G401.6 (cell line): ENCODE measurements at regions not wholly inside any gene's neighbourhood (a gene's known extent, or its start where the extent isn't known, plus 50 kb on each side); places are given as distances from the start of the nearest gene placed in this dataset.

ENCODE experiments used
- FAIRE-seq: peaks from 2 replicates; lab custom pipeline; 2012; peaks lifted over from hg19 to GRCh38; lab: Jason Lieb, UNC

DNA sequence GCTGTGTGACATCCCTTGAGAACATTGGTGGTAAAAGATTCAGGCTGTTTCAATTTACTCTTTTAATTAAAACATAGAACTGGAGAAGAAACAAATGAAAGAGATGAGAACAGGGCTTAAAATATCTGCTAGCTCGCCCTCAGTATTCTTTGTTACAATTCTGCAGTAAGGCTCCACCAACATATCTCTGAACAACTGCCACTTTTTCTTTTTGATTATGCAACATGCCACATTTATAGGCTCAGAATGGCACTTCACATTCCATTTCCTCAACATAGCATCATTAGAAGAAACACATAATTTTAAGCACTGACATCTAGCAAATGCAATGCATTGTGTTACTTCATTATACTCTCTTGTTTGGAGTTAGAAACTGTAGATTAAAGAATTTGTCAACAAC, 1315.2 kb downstream of the LRFN5 start:
- no peak for FAIRE-seq

DNA sequence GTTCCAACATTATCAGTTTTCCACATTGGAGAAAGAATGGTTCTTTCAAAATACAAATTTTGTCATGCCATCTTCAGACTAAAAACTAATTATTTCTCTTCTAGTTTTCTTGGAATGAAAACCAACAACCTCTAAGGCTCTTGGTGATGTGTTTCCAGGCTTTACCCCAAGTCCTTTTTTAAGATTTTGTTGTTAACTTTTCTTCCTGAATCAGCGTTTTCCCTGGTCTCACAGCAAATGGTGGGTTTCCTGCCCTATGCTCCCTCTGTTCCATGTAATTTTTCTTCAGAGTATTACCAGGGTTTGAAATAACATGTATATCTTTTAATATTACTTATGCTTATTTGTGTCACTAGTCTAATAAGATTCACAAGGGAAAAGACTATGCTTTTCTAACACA, 1311.9 kb downstream of the LRFN5 start:
- FAIRE-seq: no peak

DNA sequence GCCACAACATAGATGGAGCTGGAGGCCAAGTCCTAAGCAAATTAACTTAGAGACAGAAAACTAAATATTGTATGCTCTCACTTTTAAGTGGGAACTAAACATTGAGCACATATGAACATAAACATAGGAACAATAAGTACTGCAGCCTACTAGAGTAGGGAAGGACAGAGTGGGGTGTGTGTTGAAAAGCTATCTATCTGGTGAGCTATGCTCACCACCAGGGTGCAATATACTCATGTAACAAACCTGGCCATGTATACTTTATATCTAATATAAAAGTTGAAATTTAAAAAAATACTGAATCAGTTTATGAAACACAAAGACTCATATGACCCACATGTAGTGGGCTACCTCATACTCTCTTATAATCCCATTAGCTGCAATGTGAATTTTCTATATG, 1305.0 kb downstream of the LRFN5 start:
- FAIRE-seq: no peak

DNA sequence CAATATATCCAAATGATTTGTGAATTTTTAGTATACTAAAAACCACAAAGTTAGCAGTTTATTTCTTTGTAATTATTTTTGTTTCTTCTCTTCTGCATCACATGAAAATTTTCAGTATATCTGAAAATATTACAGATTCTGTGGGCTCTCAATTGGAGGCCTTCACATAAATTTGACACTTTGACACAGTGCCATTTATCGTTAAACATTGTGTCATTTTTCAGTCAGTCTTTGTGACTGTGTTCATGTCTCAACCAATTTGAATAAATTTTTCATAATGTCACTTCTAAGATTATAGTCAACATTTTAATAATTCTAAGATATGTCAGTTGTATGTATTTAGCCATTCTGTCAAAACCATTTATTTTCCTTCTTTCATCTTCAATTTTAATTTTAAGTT, 1303.0 kb downstream of the LRFN5 start:
- no peak for FAIRE-seq

DNA sequence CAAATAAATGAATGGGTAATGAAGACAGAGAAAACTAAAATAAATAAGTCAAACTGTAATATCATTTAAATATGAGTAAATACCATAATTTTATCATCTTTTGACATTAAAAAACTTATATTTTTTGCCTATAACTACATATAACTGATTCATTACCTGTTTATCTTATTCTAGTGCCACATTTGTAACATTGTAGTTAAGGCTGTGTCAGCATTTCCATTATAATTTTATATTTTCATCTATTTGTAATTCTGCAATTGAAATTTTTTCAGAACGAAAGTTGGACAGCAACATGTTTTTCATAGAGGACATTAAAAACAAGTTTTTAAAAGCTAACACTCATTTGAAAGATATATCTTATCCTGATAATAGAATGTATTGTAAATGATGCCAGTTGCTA, 1286.5 kb downstream of the LRFN5 start:
- FAIRE-seq: no peak

DNA sequence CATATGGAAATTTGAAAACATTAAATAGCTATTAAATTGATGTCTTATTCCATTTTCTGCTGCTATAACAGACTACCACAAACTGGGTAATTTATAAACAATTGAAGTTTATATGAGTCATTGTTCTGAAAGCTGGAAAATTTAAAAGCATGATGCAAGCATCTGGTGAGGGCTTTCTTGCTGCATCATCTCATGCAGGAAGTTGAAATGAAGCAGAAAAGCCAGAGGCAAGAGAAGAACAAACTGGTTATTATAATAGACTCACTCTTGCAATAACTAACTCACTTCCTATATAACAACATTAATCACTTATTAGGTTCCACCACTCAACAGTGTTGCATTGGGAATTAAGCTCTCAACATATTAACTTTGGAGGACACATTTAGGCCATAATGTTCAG, 1277.4 kb downstream of the LRFN5 start:
- no peak for FAIRE-seq

DNA sequence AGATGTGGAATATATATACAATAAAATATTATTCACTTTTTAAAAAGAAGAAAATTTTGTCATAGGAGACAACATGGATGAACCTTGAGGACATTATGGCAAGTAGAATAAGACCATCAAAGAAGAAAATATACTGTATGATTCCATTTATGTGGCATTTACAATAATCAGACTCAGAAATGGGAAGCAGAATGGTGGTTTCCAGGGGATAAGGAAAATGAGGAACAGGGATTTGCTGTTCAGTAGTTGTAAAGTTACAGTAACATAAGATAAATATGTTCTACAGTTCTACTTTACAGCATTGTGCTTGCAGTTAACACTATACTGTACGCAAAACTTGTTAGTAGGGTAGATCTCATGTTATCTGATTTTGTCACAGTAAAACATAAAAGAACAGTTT, 1271.0 kb downstream of the LRFN5 start:
- no peak for FAIRE-seq

DNA sequence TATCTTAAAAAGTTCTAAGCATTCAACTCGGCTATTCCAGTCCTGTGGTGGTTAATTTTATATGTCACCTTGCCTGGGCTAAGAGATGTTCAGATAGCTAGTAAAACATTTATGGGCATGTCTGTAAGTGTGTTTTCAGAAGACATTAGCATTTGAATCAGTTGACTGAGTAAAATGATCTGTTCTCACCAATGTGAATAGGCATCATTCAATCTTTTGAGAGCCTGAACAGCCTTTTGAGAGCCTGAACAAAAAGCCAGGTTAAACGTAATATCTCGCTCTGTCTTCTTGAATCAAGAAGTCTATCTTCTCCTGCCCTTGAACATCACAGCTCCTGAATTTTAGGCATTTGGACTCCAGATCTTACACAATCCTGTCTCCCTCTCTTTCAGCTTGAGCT, 1266.1 kb downstream of the LRFN5 start:
- FAIRE-seq: no peak

DNA sequence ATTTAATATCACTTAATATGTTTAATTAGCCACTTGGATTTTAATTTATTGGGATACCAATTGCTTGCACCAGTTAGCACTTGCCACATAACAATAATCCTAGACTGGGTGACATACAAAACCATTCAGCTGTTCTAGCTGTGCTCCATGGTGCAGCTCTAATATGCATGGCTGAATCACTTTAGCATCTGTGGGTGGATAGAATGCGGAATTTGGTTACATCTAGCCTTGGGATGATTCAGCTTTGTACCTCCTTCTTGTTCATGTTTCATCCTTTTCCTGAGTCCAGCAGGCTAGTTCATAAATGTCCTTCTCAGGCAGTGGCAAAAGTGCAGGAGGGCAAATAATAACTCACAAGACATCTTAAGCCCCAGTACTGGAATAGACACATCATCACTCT, 1263.0 kb downstream of the LRFN5 start:
- no peak for FAIRE-seq

DNA sequence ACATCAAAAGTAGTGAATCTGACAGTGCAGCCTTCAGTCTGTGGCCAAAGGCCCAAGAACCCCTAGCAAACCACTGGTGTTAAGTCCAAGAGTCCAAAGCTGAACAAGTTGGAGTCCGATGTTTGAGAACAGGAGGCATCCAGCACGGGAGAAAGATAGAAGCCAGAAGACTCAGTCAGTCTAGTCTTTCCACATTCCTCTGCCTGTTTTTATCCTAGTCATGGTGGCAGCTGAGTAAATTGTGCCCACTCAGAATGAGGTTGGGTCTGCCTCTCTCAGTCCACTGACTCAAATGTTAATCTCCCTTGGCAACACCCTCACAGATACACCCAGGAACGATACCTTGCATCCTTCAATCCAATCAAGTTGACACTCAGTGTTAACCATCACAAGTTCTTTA, 1255.4 kb downstream of the LRFN5 start:
- FAIRE-seq: no peak

DNA sequence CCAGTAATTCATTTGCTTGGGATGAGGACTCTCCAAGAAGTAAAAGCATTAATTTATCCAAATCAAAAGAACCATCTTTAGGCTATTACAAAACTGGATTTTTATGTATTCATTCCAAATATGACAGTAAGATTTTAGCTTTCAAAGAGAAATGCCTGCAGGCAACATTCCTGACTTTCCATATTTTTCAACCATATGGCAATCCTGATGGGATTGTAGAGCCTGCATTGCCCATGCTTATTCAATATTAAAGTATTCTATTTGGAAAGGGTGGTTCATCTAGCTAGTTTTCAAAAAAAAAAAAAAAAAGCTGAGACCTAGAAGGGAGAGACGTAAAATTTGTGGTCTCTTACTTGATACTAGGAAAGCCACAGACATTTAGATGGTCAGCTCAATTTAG, 1253.7 kb downstream of the LRFN5 start:
- no peak for FAIRE-seq

DNA sequence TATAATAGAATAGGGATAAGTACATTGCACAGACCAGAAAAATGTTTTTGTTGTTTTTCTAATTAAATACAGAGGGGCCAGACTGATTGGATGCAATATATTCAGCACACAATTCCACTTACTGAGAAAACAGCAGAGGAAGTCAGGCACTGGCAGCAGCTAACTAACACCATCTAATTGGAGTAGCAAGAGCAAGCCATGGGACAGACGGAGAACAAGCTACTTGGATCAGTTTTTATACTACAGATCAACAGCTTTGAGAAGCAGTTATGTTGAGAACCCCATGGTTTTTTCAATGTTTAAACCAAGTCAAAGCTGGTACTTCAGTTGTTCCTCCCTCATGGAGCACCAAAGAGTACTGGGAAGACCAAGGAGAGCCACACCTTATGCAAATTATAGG, 1249.4 kb downstream of the LRFN5 start:
- FAIRE-seq: no peak

DNA sequence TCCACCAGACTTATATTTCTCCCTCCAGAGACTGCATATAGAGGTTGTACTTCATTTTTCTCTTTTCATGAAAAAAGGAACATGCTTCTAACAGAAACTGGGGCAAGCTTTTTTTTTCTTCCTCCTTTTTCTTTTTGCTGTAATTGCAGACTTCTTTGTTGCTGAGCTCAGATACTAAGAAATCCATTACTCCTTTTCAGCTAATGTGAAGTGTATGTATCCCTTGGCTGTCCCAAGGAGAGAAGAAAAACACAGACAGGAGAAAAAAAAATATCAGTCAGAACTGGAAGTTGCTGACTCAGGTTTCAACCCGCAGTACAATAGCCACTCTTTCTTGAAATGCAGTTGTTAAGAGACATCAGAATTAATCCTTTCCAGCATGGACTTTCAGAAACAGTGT, 1248.4 kb downstream of the LRFN5 start:
- FAIRE-seq: no peak

DNA sequence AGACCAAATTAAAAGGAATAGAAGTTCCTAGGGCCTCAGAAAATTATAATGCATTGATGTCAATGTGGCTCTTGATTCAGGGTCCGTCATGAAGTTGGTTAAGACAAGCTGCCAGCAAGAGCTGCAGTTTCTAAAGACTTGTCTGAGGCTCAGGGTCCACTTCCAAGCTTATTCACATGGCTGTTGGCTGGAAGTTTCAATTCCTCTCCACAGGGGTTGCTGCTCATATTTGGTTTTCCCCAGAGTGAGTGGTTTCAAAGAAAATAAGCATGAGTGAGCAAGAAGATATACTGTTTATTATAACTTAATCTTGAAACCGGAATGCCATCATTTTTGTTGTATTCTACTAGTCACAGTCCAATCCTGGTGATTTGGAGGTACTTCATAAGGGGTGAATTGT, 1247.4 kb downstream of the LRFN5 start:
- no peak for FAIRE-seq

DNA sequence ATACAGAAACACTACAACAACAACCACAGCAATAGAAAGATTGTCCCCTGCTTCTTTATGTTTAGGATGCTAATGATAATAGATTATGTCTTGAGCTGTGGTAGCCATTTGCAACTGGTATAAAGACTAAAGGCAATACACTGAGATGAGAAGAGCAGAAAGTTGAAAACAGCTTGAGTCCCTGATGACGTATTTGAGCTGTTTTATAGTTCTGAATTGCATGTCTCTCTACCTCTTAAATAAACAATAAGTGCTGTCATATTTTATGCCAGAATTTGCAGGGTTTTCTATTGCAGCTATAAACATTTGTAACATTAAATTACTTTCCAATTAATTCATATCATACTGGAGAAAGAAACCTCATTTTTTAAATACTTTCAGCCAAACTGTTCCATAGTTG, 1242.0 kb downstream of the LRFN5 start:
- FAIRE-seq: no peak

DNA sequence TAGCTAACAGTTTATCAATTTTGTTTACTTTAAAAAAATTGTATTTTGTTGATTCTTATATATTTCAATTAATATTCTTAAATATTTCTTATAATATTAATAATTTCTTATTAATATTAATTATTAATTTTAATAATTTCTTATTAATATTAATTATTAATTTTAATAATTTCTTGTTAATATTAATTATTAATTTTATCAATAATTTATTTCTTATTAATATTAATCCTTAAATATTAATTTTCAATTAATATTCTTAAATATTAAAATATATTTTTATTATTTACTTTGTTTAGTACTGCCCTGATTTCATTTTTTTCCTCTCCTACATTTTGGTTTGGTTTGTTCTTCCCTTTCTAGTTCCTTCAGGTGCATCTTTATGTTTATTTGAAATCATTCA, 1208.1 kb downstream of the LRFN5 start:
- FAIRE-seq: peak; percentile 99

DNA sequence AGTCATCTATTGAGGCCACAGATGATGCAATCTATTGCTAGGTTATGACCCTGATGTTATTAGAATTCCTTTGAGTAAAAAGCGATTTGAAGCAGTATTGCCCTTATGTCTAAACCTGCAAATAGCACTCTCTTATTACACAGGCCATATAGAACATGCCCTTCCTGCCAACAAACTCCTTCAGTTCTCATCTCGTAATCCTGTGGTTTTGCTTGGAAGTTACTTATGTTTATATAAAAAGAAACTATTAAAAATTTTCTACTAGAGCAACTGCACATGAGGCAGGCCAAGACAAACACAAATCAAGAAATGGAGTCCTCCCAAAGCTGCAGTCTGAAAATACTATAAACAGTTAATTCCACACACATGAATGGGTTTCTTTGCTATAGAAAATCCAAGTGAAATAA, 1200.2 kb downstream of the LRFN5 start:
- no peak for FAIRE-seq

DNA sequence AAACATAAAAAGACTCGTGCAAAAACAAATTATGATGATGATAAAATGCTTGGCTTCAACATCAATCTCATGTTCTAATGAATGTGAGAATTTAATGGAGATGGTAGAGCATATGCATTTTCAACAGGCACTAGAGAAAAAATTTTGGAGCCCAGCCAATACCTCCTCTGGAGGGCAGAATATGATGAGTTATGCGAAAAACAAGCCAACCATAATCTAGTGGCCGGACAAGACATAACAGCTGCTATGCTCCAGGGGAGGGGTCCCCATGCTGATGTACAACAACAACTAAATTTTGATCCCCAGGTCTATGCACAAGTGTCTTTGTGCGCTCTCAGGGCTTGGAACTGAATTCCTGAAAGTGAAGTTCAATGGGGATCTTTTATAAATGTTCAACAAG, 1197.5 kb downstream of the LRFN5 start:
- no peak for FAIRE-seq

DNA sequence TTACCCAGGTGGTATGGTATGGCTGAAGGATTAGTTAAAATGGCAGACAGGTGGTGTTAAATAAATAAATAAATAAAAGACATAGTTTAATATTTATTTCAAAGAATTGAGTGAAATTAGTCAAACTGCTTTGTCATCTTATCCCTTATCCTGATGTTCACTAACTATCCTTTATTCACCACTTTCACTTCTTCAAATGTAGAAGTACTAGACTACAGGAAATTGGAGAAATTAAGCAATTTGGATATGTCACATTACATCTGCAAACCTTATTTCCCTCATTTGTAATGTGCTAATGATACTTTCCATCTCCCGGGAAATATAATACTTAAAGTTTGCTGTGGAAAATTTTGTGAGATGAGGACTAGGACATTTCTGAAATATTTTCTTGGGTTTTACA, 1195.7 kb downstream of the LRFN5 start:
- no peak for FAIRE-seq

DNA sequence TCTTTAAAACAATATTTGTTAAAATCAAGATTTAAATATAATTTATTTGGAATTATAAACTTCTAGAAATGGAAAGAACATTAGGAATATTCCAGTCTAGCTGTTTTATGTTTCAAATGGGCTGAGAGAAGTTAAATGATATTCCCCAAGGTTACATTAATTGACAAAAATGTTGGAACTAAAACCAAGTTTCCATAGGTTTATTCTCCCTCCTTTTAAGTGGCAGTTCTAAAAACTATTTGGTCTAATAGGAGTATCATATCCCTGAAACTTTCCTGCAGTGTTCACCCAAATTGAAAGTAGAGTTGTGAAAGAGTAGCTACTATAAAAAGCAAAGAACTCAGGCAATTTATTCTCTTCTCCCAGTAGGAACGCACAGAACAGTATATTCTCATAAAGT, 1185.5 kb downstream of the LRFN5 start:
- FAIRE-seq: no peak

DNA sequence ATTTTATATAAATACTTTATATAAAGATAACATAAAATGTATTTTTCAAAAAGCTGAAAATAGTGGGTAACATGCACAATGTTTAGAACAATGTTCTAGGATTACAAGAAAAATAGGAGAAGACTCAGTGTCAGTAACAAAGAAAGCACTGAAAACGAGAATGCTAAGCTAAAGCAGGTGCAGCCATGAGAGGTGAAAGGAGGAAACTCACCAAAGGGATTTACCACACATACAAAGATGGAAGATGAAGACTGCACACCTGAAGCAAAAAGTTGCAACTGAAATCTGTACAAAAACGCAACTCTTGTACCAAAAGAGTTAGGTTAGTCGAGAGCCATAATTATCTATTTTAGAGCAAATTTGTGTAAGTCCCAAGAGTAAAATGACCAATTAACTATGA, 1176.1 kb downstream of the LRFN5 start:
- FAIRE-seq: no peak

DNA sequence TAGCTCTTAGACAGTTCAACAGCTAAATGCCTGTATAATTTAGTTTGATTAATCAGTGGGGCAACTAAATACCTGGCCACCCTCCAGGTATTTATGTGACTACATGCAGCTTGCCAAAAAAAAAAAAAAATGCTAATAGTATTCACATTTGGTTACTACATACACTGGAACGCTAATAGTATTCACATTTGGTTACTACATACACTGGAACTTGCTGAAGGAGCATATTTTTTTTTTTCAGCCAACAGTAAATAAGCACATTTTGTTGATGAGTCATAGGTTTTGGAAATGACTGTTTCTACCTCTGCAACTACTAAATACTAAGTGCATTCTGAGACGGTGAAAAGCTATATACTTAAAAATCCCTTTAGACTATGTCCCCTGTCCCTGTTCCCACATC, 1172.3 kb downstream of the LRFN5 start:
- FAIRE-seq: no peak

DNA sequence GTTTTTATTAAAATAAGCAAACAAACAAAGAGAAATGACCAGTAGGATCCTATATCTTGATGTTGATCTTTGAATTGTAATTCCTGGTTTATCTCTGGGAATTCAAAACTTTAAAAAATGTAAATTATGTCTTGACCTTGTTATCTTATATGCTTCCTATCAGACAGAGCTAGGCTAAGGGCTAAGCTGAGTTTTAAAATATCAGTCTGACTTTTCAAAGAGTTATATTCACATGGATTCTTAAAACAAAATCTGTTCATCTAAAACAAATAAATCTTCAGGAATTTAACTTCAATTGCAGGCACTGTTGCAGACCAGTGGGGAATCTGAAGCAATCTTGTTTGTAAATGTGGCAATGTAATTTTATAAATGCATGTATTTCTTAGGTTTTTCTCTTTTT, 1144.1 kb downstream of the LRFN5 start:
- FAIRE-seq: no peak

DNA sequence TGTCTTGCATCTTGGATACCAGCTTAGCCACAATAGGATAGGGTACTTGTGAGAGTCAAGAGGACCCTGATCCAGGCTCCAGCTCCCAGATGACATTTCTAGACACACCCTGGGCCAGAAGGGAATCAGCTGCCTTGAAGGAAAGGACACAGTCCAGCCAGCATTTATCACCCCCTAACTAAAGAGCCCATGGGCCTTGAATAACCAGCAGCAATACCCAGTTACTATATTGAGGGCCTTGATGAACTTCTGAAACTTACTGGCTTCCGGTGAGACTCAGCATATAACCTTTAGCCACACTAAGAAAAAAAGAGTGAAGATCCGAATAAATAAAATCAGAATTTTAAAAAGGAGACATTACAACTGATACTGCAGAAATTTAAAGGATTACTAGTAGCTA, 1135.4 kb downstream of the LRFN5 start:
- FAIRE-seq: no peak

DNA sequence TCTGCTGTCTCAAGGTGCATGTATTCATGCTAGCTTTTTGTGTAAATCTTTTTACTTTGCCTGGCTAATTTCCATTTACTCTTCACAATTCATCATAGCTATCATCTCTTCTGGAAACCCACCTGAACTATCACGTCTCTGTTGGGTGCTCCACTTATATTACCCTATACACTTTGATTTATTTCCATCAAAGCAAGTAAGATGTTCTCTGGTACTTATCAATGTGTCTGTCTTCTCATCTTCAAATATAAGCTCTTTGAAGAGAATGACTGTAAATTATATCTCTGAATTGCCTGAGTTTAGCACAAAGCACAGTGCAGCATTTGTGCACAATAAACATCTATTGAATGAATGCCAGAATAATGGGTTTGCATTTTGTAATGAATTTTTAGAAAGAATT, 1129.7 kb downstream of the LRFN5 start:
- no peak for FAIRE-seq

DNA sequence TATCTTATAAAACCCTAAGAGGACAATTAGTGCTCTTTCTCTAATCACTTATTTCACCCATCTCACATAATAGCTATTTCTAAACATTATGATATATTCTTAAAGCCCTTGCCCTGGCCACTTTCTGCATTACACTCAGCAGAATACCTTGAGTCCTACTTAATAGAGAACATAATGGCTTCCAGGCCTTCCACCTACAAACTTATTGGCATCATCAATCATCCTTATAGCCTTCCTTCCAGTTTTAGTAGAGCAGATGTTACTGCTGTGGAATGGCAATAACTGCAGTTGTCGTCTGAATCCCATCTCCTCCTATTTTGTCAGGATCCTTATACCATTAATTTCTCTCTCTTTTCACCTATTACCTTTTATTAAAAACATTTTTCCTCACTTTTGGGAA, 1127.4 kb downstream of the LRFN5 start:
- FAIRE-seq: no peak
